ENCODE measurements at regions not wholly inside any gene's neighbourhood (a gene's known extent, or its start where the extent isn't known, plus 50 kb on each side); places are given as distances from the start of the nearest gene placed in this dataset.

DNA sequence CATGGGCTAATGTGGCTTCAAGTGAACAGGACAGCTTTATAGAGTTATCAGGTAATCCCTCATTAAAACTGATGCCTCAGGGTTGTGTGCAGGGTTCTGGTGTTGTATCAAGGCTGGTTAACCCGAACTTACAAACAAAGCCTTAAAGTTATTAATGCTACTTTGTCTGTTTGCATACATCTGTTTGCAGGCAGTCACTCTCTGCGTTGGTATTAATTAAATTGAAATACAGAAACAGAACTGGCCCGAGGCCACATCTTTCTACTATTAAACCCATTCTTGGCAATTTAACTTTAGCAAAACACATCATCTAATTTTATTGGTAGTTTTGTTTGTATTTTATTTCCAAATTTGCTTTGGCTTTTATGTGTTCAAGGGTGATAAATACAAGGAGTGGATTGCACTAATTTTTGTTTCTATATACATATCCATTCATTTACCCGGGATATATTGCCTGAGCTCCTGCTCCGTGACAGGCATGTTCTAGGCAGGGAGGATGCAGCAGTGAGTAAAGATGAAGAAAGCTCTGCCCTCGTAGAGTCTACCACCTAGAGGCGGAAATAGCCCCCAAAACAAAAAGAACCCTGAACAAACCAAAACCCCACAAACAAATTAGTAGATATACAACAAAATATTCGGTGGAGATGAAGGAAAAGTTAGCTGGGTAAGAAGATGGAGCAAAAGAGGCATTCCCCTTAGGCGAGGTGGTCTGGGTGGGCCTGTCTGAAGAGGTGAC is 164.2 kb downstream of the MACROH2A1 start:
- no peak for DNase-seq

DNA sequence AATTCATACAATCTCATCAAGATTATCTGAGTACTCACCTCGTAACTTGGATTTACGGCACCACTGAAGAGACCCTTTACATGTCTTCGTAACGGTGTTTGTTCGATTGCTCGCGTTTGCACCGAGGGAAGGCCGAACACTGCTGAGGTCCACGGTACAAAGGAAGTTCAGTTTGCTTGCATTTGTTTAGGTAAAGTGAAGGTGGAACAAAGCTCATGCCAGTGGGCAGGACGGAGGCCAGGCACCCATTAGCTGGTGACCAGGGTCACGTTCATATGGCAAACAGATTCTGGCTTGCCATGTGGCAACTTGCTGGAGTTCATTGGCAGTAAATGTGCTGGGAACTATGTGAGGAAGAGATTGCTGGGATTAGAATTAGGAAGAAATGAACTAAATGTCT is 164.8 kb downstream of the MACROH2A1 start:
- no peak for DNase-seq

DNA sequence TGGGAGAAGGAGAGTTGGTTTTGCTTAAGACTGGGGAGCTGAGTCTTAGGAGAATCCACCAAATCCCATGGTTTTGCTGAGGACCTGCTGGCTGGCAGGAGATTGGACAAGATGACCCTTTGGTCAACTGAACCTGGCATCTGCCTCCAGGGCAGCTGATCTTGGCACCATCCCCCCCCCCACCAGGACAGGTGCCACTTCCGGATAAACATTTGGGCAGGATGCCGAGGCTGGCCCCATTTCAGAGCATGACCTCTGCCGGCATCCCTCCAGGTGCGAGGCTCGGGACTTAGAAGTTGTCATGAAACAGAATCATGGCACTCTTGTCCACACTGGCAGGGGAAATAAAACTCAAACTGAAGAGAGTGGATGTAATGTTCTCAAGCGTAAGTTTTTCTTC is 165.6 kb downstream of the MACROH2A1 start:
- no peak for DNase-seq

DNA sequence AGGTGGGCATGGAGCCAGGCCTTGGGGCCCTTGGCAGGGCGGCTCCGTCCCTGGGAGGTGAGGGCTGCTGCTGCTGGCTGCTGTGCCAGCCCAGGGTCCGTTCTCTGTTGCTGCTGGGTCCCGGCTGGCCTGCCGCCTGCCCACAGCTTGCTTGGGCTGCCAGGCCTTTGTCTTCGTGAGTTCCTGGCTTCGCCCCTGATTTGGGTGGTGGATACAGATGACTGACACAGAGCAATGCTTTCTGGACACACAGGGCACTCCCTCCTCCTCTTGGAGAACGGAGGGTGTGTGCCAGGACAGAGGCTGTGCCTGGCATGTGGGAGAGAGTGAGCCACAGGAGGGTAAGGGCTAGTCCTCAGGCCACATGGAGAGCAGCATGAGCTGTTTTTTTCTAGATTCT is 166.1 kb downstream of the MACROH2A1 start:
- DNase-seq, result no peak

DNA sequence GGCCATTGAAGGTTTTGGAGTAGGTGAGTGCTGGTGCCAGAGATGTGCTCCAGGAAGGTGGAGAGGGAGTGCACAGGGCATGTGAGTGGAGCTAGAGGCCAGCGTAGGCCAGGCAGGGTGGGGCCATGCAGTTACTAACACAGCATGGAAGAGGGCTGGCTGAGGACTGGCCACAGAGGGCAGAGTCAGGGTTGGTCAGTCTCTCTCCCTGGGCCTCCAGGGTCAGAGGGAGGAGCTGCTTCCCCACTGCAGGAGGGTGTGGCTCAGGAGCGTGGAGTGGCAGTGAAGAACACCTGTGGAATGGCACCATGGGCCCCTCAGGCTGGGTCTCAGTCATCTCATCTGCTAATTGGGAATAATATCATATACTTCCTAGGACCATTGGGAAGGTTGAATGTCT is 167.7 kb downstream of the MACROH2A1 start:
- DNase-seq, result no peak

DNA sequence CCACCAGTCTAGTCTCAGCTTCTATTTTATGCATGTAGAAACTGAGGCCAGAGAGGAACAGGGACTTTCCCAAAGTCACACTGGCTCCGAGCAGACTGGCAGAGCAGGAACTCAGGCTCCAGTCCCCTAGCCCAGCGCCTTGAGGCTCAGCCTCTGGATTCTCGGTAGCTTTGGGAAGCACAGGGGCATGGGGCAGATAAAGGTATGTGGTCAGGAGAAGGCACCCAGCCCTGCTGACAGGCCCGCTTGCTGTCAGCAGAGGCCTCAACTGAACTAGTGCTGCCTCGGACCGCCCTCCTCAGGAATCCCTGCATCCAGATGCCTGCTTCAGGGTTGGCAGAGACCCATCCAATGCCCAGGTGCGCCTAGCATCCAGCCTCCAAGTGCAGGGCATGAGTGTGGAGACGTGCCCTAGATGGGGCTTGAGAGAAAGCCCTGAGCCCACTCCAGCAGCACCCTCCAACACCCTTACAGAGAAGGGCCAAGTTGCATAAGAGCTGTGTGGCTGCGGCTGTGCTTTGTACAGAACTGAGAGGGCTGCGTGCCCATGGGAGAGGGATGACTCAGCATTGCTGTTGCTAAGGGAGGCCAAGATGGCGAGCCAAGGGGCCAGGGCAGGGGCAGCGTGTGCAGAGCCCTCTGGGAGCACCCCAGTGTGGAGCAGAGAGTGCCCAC is 168.6 kb downstream of the MACROH2A1 start:
- DNase-seq, result no peak

DNA sequence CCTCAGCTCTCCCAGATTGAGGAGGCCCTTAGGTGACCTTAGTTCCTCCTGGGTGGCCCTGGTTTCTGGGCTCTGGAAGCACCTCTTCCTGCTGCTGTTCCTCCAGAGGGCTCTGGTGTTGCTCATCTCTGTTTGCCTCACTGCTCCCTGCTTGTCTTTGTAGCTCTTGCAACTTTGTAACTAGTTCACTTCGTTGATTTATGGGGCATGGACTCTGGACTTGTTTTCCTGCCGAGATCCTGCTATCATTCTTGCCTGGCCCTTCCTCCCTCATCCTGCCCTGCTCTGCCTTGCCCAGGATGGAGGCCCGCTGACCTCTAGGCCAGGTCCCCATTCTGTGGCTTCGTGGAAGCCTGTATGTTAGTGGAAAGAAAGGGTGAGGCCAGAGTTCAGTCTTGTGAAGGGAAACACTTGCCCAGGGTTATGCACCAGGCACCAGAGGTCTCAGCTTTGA is 169.3 kb downstream of the MACROH2A1 start:
- DNase-seq, result no peak

DNA sequence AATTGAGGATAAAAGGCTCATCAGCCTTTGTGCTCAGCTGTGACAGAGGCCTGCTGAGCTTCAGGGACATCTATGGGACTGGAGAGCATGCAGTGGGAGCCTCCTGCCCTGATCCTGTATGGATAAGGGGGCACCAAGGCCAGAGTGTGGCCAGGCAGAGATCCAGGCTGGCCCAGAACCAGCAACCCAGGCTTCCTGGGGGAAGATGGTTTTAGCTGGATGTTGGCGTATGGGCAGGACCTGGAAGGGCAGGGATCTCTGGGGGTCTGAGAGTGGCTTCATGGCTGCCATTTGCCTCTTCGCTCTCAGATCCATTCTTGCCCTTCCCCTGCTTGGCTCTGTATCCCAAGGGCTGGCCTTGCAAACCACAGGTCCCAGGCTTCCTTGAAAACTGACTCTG is 169.9 kb downstream of the MACROH2A1 start:
- no peak for DNase-seq

DNA sequence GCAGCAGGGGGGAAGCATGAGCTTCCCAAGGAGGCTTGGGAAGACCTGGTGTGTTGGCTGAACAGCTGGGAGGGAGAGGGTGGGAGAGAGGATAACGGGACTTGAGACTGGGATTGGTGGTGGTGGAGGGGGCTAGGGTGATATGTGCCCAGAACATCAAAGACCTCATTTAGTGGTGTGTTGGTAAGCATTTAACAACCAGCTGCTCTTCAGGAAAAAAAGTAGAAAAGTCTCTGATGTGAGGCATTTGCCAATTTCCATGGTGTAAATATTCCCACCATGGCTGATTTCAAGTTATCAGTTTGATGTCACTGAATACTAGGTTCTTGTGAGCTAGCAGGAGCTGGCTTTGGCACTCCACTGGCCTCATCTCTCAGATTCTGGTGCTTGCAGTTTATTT is 170.8 kb downstream of the MACROH2A1 start:
- no peak for DNase-seq

DNA sequence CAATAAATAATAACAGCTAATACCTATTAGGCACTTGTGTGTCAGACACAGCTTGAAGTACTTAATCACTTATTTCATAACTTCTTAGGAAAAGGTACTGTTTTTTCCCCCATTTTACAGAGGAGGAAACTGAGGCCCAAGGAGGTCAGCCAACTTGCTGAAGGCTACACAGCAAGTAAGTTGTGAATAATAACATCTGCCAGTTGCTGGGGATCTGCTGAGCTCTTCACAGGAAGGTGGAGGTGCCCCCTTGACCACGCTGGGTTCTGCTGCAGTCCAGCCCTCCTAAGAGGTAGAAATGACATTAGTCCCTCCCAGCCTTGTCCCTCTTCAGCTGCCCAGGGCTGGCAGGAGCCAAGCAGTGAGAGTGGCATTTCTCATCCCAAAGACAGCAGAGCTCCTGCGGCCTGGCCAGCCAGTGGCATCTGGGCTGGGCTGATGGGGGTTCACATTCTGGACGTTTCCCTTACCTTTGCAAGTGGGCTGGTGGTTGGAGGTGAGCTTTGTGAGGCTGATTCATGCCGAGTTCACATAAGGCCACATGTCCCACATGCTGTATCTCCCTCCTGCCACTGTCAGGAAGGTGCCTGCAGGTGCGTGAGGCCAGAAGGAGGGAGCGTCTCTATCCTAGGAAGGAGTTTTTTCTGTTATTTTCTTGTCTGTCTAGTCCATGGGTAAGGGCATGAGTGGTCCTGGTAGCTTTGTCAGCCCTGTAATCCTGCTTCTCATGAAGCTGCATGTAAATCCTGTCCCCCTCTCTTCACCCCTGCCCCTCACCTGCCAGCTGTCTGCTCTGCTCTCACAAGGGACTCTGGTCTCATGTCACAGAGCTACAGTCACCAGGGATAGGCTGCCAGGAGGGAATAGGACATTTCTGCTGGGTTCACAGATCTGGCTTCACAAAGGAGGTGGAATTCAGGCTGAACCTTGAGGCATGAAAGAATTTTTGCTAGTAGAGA is 171.7 kb downstream of the MACROH2A1 start:
- no peak for DNase-seq

DNA sequence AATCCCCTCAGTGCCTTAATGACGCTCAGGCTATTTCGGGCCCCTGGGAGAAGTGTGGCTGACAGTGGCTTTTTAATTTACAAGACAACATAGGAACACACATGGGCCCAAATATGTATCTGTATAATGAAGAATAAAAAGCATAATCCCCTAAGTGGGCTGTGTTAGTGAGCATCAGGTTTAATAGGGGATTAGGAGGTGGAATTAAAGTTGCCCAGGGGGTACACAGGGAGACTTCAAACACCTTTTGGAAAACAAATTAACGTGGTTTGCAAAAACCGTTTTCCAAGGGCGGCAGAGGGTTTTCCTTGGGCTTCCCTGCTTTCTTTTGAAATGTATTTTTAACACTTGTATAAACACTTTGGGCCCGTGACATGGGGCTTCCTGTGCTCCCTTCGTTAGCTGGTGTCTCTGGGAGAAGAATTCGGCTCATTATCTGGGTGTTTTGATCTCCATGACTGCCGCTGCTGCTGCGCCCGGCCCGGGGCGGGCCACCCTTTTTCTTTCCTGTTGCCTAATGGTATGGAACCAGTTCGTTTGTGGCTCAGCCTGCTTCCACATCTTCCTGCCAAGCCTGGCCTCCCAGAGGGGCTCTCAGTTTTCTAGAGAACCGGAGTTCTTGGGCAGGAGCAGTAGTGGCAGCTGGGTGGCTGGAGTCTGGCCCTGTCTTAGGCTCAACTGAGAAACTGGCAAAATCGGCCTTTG is 173.0 kb downstream of the MACROH2A1 start:
- DNase-seq, result no peak

DNA sequence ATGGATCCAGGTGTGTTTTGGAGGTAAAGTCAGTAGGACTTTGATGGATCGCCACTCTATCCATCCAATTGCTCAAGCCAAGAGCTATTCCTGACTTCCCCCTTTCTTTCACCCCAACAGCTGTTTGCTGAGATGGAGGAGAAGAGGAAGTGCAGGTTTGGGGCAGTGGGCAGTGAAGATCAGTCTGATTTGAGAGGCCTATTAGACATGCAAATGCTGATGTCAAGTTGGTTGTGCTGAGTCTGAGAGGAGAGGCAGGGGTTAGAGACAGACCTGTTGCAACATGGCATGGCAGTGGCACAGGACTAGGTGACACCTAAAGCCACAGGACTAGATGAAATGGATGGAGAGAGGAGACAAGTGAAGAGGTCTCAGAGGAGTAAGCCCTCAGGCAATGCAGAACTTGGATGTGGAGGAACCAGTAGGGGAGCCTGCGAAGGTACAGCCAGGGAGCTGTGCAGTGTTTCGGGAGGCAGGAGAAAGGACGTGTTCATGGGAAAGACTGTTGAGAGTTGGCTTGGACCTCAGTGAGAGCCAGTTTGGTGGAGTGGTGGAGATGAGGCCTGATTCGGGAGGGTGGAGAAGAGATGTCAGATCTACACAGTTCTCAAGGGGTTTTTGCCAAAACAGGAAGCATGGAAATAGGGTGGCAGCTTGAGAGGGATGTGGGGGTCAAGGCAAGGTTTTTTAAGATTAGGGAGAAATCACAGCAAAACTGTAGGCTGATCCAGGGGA is 175.0 kb downstream of the MACROH2A1 start:
- DNase-seq, result no peak

DNA sequence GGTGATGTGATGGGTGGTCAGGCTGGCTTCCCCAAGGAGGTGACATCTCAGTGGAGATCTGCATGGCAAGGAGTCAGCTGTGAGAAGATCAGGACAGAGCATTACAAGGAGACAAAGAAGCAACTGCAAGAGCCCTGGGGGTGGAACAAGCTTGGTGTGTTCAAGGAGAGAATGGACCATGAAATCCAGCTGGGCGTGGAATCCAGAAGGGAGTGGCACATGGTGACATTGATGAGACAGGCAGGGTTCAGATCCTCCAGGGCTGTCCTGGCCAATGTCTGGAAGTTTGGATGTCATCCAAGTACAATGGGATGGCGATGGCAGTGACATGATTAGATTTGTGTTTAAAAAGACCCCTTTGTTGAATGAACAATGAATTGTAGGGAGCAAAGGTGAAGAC is 175.6 kb downstream of the MACROH2A1 start:
- no peak for DNase-seq

DNA sequence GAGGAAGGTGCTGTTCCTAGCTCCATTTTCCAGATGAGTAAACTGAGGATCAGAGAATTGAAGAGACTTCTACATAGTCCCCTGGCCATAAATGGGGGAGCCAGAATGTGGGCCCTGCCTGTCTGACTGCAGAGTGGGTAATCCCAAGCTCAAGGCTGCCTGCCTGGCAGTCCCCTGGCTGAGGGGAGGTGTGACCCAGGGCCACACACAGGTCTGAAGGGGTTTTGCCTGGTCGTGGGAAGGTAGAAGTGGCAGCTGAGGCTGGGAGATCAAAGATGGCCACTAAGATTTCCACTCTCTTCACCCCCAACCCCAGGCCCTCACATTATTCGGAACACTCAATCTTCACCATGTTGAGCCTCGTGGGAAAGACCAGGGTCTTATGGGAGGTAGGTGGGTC is 176.3 kb downstream of the MACROH2A1 start:
- DNase-seq, result no peak

DNA sequence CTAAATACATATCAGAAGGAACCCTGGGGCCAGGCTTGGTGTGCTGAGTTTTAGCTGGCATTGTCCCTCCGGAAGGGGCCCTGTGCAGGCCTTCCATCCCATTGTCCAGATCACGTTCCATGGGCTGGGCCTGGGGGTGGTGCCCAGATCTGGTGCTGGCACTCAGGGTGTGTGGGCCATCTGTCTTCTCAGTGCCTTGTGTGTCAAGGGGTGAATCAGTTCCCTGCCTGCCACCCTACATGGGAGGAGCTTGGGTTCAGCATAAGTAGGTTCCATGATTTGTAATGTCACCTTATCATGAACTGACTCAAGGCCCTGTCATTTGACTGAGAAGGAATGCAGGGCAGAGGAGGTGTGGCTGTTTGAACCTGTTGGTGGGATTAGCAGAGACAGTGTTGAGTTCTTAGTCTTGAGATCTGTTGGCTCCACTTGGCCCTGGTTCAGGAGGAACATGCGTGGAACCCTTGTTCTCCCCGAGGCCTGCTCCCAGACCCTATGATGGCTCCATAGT is 176.8 kb downstream of the MACROH2A1 start:
- DNase-seq, result no peak

DNA sequence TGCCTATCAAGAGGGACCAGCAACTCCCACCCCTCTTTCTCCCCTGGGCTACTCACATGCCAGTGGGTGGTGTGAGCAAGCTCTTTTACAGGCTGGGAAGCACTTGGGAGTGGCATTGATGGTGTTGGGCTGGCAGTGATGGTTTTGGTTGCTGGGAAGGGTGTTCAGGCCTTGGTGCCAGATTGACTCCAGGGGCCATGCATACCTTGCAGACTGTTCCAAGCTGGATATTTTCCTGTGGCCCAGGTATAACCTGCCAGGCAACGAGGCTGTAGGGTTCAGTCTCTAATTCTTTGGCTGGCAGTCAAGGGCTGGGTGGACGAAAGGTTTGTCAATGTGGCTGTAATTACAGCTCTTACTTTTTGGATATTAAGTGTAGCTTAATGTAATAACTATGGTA is 177.3 kb downstream of the MACROH2A1 start:
- no peak for DNase-seq

DNA sequence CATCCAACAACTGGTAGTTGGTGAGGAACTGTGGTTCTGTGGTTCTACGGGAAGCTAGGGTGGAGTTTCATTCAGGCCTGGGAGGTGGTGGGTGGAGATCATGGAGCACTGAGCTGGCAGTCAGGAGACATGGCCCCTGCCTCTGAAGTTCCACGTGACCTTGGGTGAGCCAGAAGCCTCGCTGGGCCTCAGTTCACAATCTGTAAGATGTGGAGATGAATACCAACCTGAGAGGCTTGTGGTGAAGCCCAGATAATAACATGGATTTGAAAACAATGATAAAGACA is 177.9 kb downstream of the MACROH2A1 start:
- no peak for DNase-seq

DNA sequence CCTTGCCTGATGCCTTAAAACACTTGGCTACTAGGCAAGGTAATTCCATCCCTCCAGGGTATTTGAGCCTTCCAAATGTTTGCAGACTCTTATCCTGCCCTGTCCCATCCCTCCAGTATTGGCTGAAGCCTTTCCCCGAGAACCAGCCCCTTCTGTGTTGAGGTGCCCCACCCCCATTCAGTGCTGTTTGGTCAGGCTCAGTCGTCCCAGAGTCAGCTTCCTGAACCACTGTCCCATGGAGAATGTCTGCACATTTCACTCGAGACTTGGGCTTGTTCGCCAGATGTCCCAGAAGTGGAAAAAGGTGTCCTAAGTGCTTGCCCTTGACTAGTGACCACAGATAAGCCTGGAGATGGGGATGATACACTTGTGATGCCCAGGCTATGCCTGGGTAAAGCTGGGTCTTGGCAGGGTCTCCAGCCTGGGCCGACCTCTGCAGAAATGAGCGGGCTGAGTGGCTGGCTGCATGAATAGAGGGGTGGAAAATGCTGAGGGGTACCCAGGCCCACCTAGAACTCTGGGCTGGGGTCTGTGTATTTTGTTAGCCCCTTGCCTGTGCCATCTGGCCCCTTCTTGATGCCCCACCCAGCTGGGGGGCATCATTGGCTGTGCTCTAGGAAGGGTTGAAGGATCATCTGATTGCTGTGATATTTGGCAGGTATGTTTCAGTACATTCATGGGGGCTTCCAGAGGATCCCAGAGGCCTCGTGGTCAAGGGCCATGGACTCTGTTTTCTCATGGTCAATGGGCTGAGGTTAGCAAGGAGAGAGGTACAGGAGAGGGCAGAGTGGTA is 178.4 kb downstream of the MACROH2A1 start:
- no peak for DNase-seq

DNA sequence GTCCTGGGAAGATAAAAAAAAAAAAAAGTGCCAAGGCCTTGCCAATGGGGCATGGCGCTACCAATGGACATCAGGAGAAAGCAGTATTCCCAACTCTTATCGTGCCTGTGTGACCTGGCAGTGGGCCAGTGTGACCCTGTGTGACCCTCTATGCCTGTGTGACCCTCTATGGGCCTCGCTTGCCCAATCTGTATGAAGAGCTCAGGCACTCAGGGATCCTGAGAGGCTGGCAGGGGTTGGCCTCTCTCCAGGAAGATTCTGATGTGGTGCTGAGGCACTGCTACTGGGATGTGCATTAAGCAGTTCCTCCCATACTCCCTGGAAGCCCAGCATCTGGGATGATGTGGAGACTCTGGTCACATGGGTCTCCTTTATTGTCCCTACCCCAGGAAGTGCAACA is 179.2 kb downstream of the MACROH2A1 start:
- no peak for DNase-seq

DNA sequence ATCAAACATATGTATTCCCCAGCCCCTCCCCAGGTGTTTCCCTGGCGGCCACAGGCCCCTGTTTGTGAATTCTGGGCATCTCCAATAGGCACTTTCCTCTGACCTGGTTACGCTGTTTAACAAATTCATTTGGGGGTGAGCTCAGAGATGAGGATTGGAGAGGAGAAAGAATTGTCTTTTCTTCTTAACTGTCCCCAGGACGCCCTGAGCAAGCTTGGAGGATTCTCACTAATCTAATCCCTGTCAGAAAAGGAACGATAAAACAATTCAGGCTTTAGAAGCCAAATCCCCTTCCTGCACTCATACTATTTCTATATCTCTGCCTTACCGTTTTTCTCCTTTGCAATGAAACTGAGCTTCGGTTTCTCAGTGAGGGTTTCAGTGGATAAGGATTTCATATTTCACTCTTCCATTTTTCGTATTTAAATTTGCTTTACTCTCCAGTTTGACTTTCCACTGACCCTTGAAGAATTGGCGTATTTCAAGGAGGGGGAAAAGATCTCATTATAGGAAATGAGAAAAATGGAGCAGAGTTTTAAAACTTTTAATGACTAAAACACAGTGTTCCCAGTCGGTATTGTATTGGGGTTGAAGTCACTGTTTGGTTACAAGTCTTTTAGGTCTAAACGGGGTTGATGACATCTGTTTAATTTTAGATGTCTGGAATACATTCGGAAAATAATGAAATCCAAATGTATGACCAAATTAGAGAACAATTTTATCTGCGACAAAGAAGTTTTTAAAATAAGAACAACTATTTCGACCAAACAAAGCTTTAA is 180.1 kb downstream of the MACROH2A1 start:
- no peak for DNase-seq

DNA sequence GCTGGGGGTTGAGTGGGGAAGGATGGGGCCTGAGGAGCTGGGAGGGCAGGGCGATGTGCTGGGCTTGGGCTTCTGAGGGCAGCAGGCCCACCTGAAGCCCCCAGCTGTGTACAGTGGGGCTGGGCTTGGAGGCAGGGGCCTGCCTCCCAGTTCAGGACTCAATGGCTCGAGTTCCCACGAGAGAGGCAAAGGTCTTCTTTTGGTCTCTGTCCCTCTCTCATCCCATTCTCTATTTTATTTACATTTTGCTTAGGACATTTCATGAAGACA is 180.6 kb downstream of the MACROH2A1 start:
- no peak for DNase-seq

Measured in CD4-positive, alpha-beta T cell treated with Interleukin-17A for 4 hours (primary cell).